NCI-H1105 treated with DMSO at 0.1 percent for 48 hours (cell line): ENCODE measurements at regions not wholly inside any gene's neighbourhood (a gene's known extent, or its start where the extent isn't known, plus 50 kb on each side); places are given as distances from the start of the nearest gene placed in this dataset.
A peak's percentile ranks its signal among the peaks of the same experiment; 100 is the strongest.

Experiments
- DNase-seq: peaks from one replicate; lab custom pipeline; 2025; lab: John Stamatoyannopoulos, UW

DNA sequence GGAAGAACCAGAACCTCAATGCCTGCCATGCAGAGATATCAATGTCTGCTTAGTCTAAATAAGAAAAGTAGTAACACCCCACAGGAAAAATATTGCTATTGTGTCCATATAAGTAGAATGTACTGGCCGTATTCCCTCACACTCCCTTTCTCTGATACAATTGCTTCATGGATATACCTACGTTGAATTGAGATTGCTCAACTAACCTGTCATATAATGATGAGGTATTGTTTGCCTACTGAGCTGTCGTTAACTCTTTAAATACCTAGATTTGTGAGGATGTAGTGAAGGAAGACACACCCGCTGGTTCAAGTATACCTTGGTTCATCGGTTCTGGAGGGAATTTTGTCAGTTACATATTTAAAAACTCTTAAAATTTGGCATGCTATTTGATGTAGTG lies 480.7 kb upstream of the TCF4 start:
- no peak for DNase-seq

DNA sequence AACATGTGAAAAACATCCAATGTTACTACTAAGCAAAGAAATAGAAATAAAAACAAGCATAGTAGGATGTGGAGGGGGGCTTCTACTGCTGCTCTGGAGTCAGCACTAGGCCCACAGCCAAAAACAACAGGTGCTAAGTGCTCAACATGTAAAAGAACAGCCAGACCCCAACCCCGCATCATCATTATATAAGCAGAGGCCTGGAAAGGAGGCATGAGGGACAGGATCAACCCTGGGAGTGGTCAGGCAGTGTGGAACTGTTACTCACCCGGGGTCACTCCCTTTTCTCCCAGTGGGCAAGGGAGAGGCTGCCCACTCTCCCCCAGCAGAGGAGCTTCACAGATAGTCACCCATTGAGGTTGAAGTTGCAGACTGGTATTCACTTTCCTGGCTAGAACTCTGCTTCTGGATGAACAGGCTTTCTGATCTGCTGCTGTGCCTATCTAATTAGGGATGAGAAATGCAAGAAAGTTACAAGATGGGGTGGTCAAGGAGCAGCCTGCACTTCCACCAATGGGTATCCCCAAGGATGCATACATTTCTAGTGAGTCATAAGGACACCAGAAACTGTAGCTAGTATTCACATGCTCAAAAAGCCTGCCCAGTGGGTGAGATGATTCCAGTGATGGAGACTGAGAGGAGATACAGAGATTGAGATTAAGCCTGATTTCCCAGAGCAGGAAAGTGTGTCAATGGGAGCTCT lies 480.1 kb upstream of the TCF4 start:
- peak; percentile 22 for DNase-seq

DNA sequence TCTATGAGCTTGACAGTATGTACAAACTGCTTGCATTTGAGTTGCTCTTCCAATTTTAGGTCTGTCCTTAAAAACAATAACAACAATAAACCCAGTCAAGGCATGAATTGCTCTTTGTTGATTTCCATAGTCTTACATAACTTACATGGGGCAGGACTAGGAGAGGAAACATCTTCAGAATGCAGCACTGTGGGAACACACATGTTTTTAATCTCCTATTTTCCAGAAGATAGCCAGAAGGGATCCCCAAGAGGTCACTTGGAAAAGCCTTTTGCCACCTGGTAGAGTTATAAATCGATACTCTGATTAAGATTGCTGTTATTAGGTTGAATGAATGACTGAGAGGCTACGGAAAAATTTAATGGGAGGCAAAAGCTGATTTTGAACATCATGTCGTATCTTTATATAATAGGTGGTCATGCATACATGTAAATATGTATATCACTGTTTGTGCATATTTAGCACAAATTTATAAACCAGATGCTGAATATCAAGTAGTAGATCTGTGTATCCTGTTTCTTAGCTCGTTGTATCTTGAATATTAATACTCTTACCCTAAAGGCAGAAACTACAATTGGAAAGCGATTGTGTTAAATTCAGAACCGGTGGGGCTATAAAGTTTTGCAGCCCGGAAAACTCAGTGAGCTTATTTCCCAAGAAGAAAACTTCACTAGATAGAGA lies 479.4 kb upstream of the TCF4 start:
- DNase-seq: no peak

DNA sequence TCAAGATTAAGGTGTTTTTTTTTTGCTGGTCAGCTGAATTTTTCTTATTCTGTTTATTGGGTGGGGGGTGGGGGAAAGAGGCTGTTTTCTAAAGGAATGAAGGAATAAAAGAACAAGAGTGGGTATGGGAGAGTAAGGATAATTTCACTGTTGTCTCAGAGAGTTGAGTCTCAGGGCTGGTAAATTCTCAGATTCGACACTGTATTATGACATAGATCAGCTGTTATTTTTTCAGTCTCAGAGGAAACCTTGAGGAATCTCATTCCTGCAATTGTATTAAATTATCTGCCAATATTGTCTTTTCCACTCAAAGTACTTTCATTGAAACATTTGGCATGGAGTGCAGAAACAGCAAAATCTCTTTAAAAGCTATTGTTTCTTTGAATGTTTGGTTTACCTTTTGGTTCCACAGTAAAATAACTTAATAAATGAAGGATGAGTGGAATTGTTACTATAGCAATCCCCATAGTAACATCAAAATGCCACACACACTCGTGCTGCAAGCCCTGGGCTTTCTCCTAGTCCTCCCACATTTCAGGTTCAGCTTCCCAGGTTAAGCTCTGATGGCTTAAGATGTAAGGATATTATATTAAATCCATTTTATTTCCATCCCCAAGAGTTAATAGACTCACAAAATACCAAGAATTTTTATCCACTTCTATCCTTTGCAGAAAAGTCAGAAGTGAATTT lies 478.7 kb upstream of the TCF4 start:
- DNase-seq: no peak

DNA sequence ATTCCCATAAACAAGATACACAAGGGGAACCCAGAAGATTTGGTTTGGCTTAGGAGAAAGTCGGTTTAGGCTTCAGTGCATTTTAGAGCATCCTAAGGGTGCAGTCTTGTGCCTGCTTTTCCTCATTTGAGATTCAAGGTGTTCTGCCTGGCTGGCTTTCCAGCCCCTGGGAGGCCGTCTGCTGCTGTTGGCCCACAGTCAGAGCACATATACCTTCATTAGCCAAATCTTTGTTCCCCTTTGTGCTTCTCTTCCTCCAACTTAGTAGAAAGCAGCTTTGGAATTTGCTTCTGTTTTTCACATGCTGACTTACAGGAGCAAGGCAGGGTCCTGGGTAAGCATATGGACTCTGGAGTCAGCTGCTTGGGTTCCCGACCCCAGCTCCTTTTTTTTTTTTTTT lies 477.1 kb upstream of the TCF4 start:
- DNase-seq: no peak

DNA sequence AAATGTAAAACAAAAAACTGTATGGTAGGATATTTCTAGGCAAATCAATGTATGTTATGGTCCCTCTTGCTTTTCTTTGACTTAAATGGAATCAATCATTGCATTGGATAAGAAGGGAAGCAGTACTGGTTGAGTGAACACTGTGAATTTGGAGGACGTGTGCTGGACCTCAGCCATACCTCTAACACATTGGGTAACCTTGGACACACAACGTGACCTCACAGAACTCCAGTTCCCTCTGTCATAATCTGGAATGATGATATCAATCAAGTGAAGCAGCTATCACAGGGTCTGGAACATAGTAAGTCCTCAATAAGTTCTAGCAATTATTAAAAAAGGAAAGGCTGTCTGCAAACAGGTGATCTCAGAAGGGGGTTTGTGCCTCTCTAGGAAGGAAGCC lies 474.9 kb upstream of the TCF4 start:
- no peak for DNase-seq

DNA sequence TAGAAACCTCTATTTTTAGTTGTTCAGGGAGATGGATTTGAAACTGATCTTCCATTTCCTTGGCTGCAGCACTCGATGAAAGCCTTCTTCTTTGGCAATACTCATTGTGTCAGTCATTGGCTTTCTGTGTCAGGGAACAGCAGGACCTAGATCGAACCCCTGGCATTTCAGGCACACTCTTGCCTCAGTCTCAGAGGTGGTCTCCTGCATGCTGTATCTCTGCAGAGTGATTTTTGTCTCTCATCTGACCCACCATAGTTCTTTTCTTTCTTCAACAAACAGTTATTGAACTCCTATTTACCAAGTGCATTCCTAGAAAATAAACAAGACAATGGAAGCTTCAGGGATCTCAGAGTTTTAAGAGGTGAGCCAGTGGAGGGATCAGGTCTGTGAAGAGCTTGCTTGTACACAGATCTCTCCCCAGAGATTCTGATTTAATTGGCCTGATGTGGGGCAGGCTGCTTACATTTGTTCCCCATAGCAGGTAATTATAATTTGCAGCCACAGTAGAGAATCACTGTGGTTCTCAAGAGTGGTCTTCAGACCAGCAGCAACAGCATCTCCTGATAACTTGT lies 473.1 kb upstream of the TCF4 start:
- no peak for DNase-seq

DNA sequence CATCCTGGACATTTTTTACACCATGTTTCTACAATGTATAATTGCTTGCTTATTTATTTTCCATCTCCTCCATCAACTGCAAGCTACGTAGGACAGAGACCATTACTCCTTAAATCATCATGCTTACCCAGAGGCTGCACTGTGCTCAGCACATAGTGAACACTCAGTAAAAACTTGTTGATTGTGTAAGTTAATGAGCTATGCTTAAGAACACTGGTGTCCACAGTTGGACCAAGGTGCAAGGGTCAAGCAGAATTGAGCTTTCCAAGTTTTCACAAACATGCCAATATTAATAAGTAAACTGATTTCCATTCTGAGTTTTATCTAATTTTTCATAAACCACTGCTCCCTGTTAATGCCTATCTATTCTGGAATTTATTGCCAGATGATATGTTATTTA lies 464.2 kb upstream of the TCF4 start:
- DNase-seq: no peak

DNA sequence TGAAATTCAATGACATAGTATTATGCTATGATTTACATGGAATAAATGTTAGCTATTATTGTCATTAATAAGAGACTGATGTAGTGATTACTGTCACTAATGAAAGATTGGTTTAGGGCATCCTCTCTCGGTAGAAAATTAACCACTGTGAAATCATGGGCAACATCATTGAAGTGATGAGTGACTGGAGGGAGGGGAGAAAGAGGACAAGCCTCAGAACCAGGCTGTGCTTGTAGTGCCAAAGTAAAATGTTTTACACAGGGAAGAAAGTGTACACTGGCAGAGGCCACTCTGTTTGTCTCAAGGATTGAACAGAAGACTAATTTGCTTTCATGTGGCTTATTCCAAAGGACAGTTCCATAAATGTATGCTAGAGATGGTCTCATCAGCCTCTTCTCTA lies 456.2 kb upstream of the TCF4 start:
- no peak for DNase-seq

DNA sequence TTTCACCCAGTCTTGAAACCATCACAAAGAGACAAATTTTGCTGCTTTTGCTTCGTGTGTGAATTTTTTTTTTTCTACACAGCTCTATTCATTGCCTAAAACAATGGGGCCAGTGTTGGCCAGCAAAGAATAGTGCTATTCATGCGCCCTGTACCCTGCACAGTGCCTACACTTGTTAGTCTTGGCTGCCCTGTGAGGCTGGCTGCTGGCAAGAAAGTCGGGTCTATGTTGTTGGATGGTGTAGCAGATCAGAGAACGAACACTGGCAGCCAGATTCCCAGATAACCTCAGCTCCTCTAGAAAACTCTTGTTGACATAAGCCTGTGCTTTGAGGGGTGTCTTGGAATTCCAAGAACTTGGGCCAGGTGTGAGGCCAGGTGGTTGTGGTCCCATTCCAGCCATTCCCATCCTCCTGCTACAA lies 455.7 kb upstream of the TCF4 start:
- DNase-seq: no peak

DNA sequence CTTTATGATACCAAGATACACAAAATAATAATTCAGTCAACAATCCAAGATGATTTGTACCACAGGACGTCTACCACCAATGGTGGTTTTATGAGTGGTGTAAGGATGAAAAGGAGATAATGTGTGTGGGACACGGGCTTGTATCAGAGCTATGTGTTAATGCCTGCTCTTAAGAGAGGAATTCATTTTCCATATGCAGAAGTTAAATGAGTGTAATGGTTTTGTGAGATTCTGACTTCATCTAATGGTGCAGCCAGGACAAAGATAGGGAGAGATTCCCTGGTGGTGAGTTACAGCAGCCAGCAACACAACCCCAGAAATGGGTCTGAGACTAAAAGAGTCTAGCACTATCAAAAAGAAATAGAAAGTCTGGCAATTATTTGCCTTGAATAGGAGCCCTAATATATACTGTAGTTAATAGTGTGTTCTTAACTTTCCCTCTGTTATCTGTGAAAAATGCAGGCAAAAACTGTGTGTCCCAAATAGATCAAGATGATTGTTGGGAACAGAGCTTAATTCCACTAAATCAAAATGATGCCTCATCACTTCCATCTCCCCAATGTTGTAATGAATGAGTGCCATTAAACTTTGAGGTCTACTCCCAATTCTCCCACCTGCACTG lies 455.0 kb upstream of the TCF4 start:
- DNase-seq: no peak

DNA sequence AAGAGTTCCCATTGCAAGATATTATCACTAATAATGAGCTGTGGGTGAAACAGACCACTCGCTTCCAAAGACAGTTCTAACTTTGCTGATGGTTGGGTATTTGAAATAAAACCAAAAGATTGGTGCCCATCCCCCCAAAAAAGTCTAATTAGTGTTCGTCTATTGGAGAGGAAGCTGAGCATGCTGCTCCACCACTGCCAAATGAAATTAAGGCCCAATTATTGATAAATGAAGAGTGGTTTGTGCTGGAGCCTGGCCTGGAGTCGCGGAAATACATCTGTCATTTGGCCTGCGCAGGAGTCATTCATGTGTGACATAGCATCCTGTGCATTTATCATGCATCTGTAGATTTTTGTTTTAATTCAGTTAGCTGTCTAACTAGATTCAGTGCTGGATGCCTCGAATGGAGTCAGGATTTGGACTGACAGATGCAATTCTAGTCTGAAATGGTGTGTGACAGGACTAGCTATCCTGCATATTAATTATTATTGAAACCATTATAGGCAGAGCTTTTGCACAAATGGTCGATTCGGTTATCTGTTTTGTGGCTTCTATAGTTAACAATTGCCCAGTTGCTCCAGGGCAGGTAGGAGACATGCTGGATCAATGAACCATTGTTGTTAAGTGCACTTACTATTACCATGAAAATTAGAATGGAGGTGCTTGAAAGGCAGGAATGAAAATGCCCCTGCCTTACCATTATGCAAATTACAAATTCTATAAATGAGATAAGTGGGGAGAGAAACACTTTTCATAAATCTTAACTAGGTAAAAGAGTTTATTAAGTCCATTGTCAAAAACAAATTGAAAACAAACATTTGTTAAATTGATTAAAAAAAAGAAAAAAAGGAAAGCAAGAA lies 450.4 kb upstream of the TCF4 start:
- peak; percentile 95 for DNase-seq

DNA sequence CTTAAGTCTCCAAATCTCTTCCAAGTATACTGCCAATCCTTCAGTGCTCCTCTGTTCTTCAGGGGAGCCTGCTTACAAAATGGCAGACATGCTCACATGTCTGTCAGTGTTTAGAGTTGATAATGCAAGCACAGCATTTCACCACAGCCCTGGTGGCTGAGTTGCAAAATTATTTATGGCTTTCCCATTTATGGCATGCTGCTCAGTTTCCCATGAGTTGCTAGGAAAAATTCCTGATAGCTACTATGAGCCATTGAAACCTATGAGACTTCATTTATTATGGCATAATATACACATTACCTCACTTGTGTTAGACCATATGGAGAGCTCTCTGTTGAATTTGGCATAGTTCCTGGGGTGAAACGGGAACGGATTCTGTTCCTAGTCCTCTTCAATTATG lies 448.7 kb upstream of the TCF4 start:
- no peak for DNase-seq

DNA sequence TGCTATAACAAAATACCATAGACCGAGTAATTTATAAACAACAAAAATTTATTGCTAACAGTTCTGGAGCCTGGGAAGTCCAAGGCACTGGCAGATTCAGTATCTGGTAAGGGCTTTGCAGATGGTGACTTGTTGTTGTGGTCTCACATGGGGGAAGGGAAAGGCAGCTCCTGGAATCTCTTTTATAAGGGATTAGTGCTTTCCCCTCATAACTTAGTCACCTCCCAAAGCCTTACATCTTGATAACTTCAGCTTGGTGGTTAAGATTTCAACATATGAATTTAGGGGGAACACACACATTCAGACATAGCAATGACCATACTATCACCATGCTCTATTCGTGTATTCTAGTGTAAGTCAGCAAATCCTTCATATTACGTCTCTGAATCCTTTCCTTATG lies 447.6 kb upstream of the TCF4 start:
- no peak for DNase-seq

DNA sequence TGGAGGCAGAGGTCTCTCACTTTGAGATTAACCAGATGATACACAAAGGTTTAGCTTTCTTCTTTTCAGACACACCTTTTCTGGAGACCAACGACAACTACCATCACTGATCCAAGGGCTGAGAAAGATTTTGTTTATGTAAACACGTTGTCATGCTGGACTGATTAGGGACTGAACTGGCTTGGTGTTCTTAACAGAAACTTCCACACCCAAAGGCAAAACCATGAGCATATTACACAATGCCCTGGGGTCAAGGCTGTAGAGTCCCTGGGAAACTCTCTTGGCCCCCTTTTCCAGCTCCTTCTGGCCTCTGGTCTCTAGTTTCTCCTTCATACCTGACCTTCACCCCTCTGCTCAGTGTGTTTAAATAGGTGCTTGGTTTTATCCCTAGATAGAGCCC lies 447.0 kb upstream of the TCF4 start:
- no peak for DNase-seq

DNA sequence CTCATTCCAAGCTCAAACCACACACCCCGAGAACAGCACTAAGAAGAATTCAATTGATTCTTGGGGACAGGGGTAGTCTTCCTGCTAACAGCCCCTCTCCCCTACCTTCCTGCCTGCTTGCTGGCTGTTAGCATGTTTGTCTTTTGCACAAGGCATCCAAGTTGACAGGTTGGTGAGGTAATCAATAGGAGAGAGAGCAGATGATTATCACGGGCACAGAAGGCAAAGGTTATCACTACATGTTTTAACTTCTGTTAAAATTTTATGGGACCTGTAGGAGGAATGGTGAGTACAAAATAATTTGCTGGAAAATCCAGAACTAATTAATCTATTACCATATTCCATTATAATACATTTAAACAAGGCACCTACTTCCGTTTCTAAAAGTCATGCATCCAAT lies 442.1 kb upstream of the TCF4 start:
- DNase-seq: no peak

DNA sequence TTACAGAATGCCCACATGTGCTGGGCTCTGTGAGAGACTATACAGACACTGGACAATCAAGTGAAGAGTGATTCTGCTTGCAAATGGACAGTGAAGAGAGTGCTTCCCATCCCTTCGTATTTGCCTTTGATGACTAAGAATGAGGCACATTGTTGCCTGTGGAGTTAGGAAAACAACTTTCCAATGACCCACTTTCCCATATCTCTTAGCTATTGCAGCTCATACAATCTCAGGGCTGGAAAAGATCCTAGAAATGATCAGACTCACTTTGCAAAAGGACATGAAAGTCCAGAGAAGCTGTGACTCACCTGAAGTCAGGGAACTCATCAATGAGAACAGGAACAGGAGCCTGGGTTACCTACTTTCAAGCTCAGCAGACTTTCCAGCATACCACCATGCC lies 440.5 kb upstream of the TCF4 start:
- no peak for DNase-seq

DNA sequence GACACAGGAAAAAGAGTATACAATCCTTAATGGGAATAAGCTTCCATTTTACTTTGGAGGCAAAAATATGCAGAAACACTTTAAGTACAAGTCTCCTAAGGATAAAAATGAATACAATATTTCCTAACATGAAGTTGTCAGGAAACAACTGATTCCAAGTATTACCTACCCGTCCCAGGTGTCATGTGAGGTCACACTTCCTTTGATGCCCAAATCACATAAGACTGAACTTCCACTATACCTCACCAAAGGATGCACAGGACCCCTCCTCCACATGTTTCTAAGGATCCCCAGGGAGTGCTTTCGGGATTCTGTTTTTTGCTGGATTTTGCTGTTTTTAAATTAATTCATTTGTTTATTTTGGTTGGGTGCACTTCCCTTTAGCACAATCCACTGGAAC lies 438.5 kb upstream of the TCF4 start:
- no peak for DNase-seq

DNA sequence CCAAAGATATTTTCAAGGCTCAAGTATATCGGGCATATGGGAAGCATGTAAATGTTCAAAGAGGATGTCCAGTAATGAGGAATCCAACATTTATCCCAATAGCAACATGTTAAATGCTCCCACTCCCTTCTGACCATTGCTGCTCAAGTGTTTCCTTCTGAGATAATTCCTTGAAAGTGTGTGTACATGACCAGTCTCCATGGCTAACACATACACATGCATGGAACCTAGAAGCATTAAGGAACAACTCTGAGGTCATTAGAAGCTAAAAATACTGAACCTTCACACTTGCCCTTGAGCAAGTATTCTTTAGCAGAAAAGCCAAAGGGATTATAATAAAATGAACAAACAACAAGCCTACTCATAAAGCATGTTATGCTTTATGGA lies 433.8 kb upstream of the TCF4 start:
- DNase-seq: no peak

DNA sequence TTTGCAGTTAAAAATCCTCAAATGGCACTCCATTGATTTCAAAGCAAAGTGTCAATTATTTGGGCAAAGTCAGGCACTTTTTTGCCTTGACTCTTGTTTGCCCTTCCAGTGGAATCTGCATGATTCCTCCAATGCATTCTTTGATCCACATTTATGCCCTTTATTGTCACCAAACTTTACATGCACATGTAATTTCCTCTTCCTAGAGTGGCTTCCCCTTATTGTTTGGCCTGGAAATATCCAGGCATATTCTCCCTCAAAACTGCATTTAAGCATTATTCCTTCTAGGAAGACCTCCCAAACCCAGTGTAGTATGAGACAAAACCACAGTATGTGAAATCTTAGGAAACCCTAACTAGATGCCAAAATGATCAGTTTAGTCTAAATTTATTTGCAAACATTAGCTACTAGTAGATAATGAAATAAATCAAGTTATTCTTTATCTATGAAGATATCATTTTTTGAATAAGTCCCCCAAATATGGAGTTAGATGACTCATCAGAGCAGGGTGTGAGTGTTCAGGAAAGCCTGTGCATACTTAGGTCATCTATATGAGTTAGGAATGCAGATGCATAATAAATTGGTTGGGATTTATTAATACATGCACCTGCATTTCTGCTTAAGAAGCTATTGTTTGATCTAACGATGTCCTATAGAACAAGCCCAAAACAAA lies 433.3 kb upstream of the TCF4 start:
- DNase-seq: no peak

DNA sequence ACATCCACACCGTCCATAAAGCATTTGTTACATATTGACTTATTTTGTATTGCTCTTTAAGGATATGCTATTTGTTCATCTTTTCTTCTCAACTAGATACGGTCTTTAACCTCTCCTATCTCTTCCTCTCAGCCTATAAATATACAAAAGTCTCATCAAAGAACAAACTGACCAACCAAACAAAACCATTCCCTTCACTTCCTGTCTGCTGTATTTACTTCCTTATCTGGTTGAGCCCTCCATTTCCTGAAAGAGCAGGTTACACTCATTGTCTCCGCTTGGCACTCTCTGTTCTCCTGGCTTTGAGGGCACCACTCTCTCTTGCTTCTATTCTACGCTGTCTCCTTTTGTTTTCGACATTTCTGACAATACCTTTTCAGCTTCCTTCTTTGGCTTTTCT lies 431.9 kb upstream of the TCF4 start:
- no peak for DNase-seq
